B cell (primary cell): ENCODE measurements at regions not wholly inside any gene's neighbourhood (a gene's known extent, or its start where the extent isn't known, plus 50 kb on each side); places are given as distances from the start of the nearest gene placed in this dataset.

Source experiments
- ATAC-seq: fragments of 200-7000 bp; cut with Tn5 transposase; one replicate; pipeline ENCODE4 v1.10.0; 2021; ENCODE audit warnings: low read depth, mild to moderate bottlenecking, moderate number of reproducible peaks, moderate library complexity
- CTCF ChIA-PET: fragments of 350-600 bp; sonication (Branson Sonifier 250); formaldehyde crosslinking; loops from one replicate; lab custom pipeline; 2021; ENCODE audit warnings: antibody characterized with exemption, inconsistent platforms; lab: Charles Lee
- POLR2A ChIA-PET: fragments of 350-600 bp; sonication (Branson Sonifier 250); formaldehyde crosslinking; loops from one replicate; lab custom pipeline; 2021; ENCODE audit warnings: antibody characterized with exemption; lab: Charles Lee
- DNase-seq: peaks from one replicate; pipeline ENCODE4 v3.0.0; 2013
- H2AFZ ChIP-seq: 2 replicates; pipeline ENCODE4 v1.6.1; 2012; ENCODE audit warnings: mild to moderate bottlenecking, low read depth, low read length; ENCODE audit not compliant: insufficient read depth, poor library complexity, severe bottlenecking
- H3K27ac ChIP-seq, 2 donors: 1 replicate in 1 of 2; 2 replicates in 1 of 2; pipeline ENCODE4 v1.5.1; 2012 to 2013; ENCODE audit warnings: low read length in 2 of 2, mild to moderate bottlenecking in 2 of 2, moderate library complexity in 1 of 2
- H3K27me3 ChIP-seq, 4 experiments: fragments of 200-600 bp in 1 of 4; sonication (generic) in 1 of 4; replicated peaks in 1 of 4; 1 replicate in 2 of 4; 2 replicates in 2 of 4; pipeline versions ENCODE4 v1.6.1 to v1.7.0; 2013 to 2016; ENCODE audit warnings: low read length in 3 of 4, mild to moderate bottlenecking in 2 of 4, mixed read lengths in 1 of 4, moderate library complexity in 1 of 4; ENCODE audit not compliant: insufficient read depth in 4 of 4, control insufficient read depth in 3 of 4; ENCODE audit errors: control extremely low read depth in 1 of 4
- H3K36me3 ChIP-seq, 2 experiments: replicated peaks in 1 of 2; 1 replicate in 1 of 2; 2 replicates in 1 of 2; pipeline versions ENCODE4 v1.6.1 to v1.7.1; 2013; ENCODE audit warnings: low read length in 1 of 2; ENCODE audit not compliant: insufficient read depth in 2 of 2, control insufficient read depth in 1 of 2; ENCODE audit errors: control extremely low read depth in 1 of 2, extremely low read depth in 1 of 2
- H3K4me1 ChIP-seq, 2 donors: fragments of 200-600 bp in 1 of 2; sonication (generic) in 1 of 2; 1 replicate in 1 of 2; 2 replicates in 1 of 2; pipeline versions ENCODE4 v1.5.1 to v1.6.1; 2013 to 2017; ENCODE audit warnings: low read length in 2 of 2; ENCODE audit not compliant: control insufficient read depth in 2 of 2, insufficient read depth in 2 of 2
- H3K4me2 ChIP-seq: replicated peaks from 2 replicates; pipeline ENCODE3; 2012; ENCODE audit warnings: mild to moderate bottlenecking, low read depth, low read length; ENCODE audit not compliant: poor library complexity, severe bottlenecking
- H3K4me3 ChIP-seq, 5 experiments: fragments of 200-600 bp in 1 of 5; sonication (generic) in 1 of 5; 1 replicate in 3 of 5; 2 replicates in 2 of 5; pipeline versions ENCODE4 v1.5.1 to v1.7.0; 2011 to 2016; ENCODE audit warnings: low read length in 4 of 5, mild to moderate bottlenecking in 4 of 5, low read depth in 2 of 5, control low read depth in 1 of 5, moderate library complexity in 1 of 5; ENCODE audit not compliant: insufficient read depth in 1 of 5; ENCODE audit errors: control extremely low read depth in 1 of 5, extremely low read depth in 1 of 5
- H3K79me2 ChIP-seq: fragments of 200-600 bp; sonication (generic); one replicate; pipeline ENCODE4 v1.6.0; 2016; ENCODE audit warnings: low read length; ENCODE audit not compliant: control insufficient read depth, insufficient read depth
- H3K9ac ChIP-seq: fragments of 200-600 bp; sonication (generic); 2 replicates; pipeline ENCODE4 v1.6.1; 2017; ENCODE audit warnings: mild to moderate bottlenecking, low read length, moderate library complexity
- H3K9me3 ChIP-seq, 3 donors: one replicate each; pipeline versions ENCODE4 v1.6.1 to v1.7.1; 2013; ENCODE audit warnings: low read length in 2 of 3; ENCODE audit not compliant: control insufficient read depth in 2 of 3, insufficient read depth in 1 of 3; ENCODE audit errors: control extremely low read depth in 1 of 3
- H4K20me1 ChIP-seq: 2 replicates; pipeline ENCODE4 v1.6.0; 2012; ENCODE audit warnings: mild to moderate bottlenecking, low read length; ENCODE audit not compliant: insufficient read depth, control insufficient read depth, poor library complexity, severe bottlenecking
- H3K27ac Mint-ChIP-seq: one replicate; pipeline ENCODE4 v1.8.0; 2021; ENCODE audit warnings: mixed read lengths
- H3K27me3 Mint-ChIP-seq: one replicate; pipeline ENCODE4 v1.8.0; 2021; ENCODE audit warnings: mixed read lengths
- H3K4me1 Mint-ChIP-seq: one replicate; pipeline ENCODE4 v1.8.0; 2021; ENCODE audit warnings: mixed read lengths
- H3K4me3 Mint-ChIP-seq: one replicate; pipeline ENCODE4 v1.8.0; 2021; ENCODE audit warnings: mixed read lengths
- H3K9me3 Mint-ChIP-seq: one replicate; pipeline ENCODE4 v1.8.0; 2022; ENCODE audit warnings: mixed read lengths; ENCODE audit not compliant: insufficient read depth
- EZH2 ChIP-seq: IDR thresholded peaks from 2 replicates; pipeline ENCODE4 v1.6.1; 2012; ENCODE audit warnings: borderline replicate concordance, low read depth, mild to moderate bottlenecking, moderate library complexity, low read length; ENCODE audit not compliant: insufficient read depth, poor library complexity, severe bottlenecking
- WGBS: methylation state at CpG from one replicate; pipeline ENCODE4 v1.1.5; 2013; ENCODE audit warnings: missing lambda C conversion rate; ENCODE audit not compliant: insufficient coverage; 5-methylcytosine and 5-hydroxymethylcytosine counted together
- intact Hi-C: fragments of 100-400 bp; cut with micrococcal nuclease; formaldehyde crosslinking; loops from one replicate; pipeline ENCODE4 v1.10.0; 2022
- TF ChIP-seq, protein P1 (sequence below): fragments of 200-600 bp; IDR thresholded peaks from one replicate; pipeline ENCODE4 v1.8.0; 2022; ENCODE audit warnings: antibody characterized with exemption, mild to moderate bottlenecking

DNA sequence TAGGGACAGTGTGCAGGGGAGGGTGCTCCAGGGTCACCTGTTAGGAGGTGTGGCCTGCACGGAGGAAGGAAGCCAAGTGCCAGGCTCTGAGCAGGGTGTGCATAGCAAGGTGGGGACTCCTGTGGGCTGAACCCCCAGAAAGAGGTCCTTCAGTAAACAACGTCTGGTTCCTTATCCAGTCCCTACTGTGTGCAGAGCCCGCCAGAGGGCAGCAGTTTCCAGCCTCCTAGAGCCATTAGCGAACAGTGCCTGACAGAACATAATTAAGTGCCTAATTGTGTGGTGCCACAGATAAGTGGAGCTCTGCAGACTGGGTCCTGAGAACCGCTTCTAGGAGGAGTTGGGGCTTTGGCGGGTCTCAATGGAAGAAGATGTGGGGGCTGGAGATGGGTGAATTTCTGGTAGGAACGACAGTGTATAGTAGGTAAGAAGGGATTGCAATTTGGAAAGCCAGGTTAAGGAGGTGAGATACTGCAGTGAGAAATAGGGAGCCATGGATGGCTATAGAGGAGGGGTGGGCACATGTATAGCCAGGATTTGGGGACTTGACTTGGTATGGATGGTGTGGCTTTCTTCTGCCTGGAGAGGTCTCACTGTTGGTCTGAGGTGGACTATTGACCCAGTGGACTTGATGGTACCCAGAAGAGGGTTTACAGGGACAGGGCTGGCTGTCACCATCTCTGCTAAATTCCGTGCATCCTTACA is 323.1 kb downstream of the ZNF536 start:
- Histone ChIP-seq H3K79me2 (no peaks in the 10 kb centered on the region), H3K4me3 (no peak overlapping the region), H3K27me3 (peaks cover 0 to 6% (median 0%) of the 10 kb centered on the region in 4 experiments), H3K27ac (no peak overlapping the region), H2AFZ (no peak overlapping the region), H3K9ac (no peak overlapping the region), H3K36me3 (no peaks in the 10 kb centered on the region), H3K9me3 (peaks cover 0 to 12% (median 0%) of the 10 kb centered on the region in 3 donors), H3K4me1 (no peaks in the 10 kb centered on the region), H3K4me2 (no peak overlapping the region), H4K20me1 (no peaks in the 10 kb centered on the region)
- no peak overlapping the region for H3K27ac Mint-ChIP-seq
- H3K27me3 Mint-ChIP-seq = peaks cover 36% of the 10 kb centered on the region
- DNase-seq = no peak
- H3K4me1 Mint-ChIP-seq = no peaks in the 10 kb centered on the region
- ChIA-PET POLR2A (no interaction called here), CTCF (no interaction called here)
- no peaks in the 10 kb centered on the region for H3K9me3 Mint-ChIP-seq
- H3K4me3 Mint-ChIP-seq = no peak overlapping the region
- intact Hi-C loops = no loop called here
- ATAC-seq = no peak
- no peak for TF ChIP-seq EZH2
- TF ChIP-seq, protein P1, sequence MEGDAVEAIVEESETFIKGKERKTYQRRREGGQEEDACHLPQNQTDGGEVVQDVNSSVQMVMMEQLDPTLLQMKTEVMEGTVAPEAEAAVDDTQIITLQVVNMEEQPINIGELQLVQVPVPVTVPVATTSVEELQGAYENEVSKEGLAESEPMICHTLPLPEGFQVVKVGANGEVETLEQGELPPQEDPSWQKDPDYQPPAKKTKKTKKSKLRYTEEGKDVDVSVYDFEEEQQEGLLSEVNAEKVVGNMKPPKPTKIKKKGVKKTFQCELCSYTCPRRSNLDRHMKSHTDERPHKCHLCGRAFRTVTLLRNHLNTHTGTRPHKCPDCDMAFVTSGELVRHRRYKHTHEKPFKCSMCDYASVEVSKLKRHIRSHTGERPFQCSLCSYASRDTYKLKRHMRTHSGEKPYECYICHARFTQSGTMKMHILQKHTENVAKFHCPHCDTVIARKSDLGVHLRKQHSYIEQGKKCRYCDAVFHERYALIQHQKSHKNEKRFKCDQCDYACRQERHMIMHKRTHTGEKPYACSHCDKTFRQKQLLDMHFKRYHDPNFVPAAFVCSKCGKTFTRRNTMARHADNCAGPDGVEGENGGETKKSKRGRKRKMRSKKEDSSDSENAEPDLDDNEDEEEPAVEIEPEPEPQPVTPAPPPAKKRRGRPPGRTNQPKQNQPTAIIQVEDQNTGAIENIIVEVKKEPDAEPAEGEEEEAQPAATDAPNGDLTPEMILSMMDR = no peak
- 75% methylated on average over 7 of the region's 8 CpGs for WGBS

DNA sequence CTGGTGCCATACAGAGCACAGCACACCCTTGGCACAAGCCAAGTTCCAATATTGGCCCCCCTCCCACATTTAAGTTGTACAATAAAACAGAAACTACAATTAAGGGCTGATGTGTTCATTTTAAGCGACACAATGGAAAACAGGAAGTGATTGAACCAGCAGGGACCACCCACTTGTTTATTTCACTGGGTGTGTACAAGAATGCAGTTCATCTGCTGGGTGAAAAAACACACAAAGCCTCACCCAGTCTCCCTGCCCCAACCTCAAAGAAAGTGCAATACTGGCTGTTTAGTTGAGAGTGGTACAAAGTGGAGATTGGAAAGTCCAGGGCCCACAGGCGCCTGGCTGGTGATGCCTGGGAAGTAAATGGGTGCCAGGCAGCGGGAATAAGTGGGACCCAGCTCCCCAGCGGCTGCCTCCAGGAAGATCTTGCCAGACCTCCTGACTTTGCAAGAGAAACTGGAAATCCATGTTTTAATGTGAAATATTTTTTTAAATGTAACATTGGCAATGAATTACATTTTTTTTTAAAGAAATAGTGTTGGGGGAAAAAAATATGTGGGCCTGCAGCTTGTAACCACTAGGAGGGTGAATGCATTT is 322.1 kb downstream of the ZNF536 start:
- Histone ChIP-seq H3K9ac (no peak overlapping the region), H3K27ac (no peak overlapping the region), H3K9me3 (peaks cover 0 to 12% (median 0%) of the 10 kb centered on the region in 3 donors), H3K27me3 (peaks cover 0 to 6% (median 0%) of the 10 kb centered on the region in 4 experiments), H2AFZ (no peak overlapping the region), H3K79me2 (no peaks in the 10 kb centered on the region), H3K4me3 (no peak overlapping the region), H3K4me2 (no peak overlapping the region), H3K36me3 (no peaks in the 10 kb centered on the region), H4K20me1 (no peaks in the 10 kb centered on the region), H3K4me1 (no peaks in the 10 kb centered on the region)
- no peak for TF ChIP-seq EZH2
- TF ChIP-seq, protein P1 = no peak
- ATAC-seq = no peak
- DNase-seq = no peak
- ChIA-PET CTCF (no interaction called here), POLR2A (no interaction called here)
- intact Hi-C loops = no loop called here
- 79% methylated on average over 2 of the region's 4 CpGs for WGBS
- no peaks in the 10 kb centered on the region for H3K4me1 Mint-ChIP-seq
- H3K4me3 Mint-ChIP-seq = no peak overlapping the region
- peaks cover 40% of the 10 kb centered on the region for H3K27me3 Mint-ChIP-seq
- no peak overlapping the region for H3K27ac Mint-ChIP-seq
- no peaks in the 10 kb centered on the region for H3K9me3 Mint-ChIP-seq
